ENCODE measurements at regions not wholly inside any gene's neighbourhood (a gene's known extent, or its start where the extent isn't known, plus 50 kb on each side); places are given as distances from the start of the nearest gene placed in this dataset.
"Not testable (repeated sequence)": the region's sequence is repeated elsewhere in the genome, so short reads cannot be mapped to it uniquely, and the experiment has no call there.

DNA sequence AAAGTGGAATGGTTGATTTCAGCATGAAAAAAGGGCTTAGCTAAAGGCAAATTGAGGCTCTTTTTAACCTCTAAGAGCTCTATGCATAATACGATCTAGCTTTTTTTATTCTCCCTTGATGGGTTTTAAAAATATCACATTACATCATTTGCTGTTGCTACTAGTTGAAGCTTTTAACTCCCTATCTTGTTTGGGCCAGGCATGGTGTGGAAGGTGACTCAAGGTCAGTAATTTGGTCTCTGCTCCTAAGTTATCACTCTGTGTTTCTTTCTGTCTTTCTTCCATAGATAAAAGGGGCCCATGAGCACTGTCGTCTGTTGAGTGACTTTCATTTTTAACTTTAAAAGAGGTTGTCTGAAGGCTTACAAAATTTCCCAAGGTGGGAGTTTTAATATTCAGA, 58.1 kb upstream of the GOT2 start:
- H3K4me3 Mint-ChIP-seq (ENCODE audit: unreplicated experiment): no peak overlapping the region
- H3K9me3 Mint-ChIP-seq (ENCODE audit: unreplicated experiment): no peaks in the 10 kb centered on the region
- no peak overlapping the region for H3K27ac Mint-ChIP-seq (ENCODE audit: unreplicated experiment)

DNA sequence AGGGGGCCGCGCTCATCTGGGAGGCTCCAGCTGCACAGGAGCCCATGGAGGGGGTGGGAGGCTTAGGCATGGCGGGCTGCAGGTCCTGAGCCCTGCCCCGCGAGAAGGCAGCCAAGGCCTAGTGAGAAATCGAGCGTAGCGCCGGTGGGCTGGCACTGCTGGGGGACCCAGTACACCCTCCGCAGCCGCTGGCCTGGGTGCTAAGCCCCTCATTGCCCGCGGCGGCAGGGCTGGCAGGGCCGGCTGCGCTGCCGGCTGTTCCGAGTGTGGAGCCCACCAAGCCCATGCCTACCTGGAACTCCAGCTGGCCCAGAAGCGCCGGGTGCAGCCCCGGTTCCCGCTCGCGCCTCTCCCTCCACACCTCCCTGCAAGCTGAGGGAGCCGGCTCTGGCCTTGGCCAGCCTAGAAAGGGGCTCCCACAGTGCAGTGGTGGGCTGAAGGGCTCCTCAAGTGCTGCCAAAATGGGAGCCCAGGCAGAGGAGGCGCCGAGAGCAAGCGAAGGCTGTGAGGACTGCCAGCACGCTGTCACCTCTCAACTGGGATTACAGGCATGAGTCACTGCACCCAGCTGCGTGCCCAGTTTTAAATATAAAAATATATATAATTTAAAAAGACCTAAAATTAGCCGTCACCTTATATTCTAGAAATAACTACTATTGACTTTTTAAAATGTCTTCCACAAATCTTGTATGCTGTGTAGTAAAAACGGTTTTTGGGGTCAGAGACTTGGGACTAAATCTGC, 56.9 kb upstream of the GOT2 start:
- not testable (repeated sequence) for H3K27me3 Mint-ChIP-seq (ENCODE audit: unreplicated experiment)

More for the DNA sequence above, 58.1 kb upstream of the GOT2 start:
- TF ChIP-seq, protein P1, sequence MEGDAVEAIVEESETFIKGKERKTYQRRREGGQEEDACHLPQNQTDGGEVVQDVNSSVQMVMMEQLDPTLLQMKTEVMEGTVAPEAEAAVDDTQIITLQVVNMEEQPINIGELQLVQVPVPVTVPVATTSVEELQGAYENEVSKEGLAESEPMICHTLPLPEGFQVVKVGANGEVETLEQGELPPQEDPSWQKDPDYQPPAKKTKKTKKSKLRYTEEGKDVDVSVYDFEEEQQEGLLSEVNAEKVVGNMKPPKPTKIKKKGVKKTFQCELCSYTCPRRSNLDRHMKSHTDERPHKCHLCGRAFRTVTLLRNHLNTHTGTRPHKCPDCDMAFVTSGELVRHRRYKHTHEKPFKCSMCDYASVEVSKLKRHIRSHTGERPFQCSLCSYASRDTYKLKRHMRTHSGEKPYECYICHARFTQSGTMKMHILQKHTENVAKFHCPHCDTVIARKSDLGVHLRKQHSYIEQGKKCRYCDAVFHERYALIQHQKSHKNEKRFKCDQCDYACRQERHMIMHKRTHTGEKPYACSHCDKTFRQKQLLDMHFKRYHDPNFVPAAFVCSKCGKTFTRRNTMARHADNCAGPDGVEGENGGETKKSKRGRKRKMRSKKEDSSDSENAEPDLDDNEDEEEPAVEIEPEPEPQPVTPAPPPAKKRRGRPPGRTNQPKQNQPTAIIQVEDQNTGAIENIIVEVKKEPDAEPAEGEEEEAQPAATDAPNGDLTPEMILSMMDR (IDR thresholded peaks at IDR 0.05; ENCODE audit: partially characterized antibody, unreplicated experiment): no peak
- Mint-ChIP-seq H3K36me3 (ENCODE audit: unreplicated experiment) (no peaks in the 10 kb centered on the region), H3K27me3 (ENCODE audit: unreplicated experiment) (no peaks in the 10 kb centered on the region), H3K4me1 (ENCODE audit: low read depth, unreplicated experiment) (no peaks in the 10 kb centered on the region)
- DNase-seq: no peak

DNA sequence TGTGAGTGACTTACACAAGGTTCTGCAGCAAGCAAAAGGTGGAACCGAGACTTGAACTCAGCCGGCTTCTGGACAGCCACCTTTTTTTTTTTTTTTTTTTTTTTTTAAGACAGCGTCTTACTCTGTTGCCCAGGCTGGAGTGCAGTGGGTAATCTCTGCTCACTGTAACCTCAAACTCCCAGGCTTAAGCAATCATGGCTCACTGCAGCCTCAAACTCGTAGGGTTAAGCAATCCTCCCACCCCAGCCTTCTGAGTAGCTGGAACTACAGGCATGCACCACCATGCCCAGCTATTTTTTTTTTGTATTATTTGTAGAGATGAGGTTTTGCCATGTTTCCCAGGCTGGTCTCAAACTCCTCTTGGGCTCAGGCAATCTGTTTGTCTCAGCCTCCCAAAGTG, 55.2 kb upstream of the GOT2 start:
- no peak for DNase-seq
- H3K4me1 Mint-ChIP-seq (ENCODE audit: low read depth, unreplicated experiment): no peaks in the 10 kb centered on the region
- TF ChIP-seq, protein P1 (IDR thresholded peaks at IDR 0.05; ENCODE audit: partially characterized antibody, unreplicated experiment): no peak
- no peaks in the 10 kb centered on the region for H3K27me3 Mint-ChIP-seq (ENCODE audit: unreplicated experiment)
- H3K36me3 Mint-ChIP-seq (ENCODE audit: unreplicated experiment): no peaks in the 10 kb centered on the region
- no peak overlapping the region for H3K27ac Mint-ChIP-seq (ENCODE audit: unreplicated experiment)
- H3K9me3 Mint-ChIP-seq (ENCODE audit: unreplicated experiment): no peaks in the 10 kb centered on the region
- H3K4me3 Mint-ChIP-seq (ENCODE audit: unreplicated experiment): no peak overlapping the region

More for the DNA sequence above, 56.9 kb upstream of the GOT2 start:
- not testable (repeated sequence) for H3K4me1 Mint-ChIP-seq (ENCODE audit: low read depth, unreplicated experiment); H3K36me3 Mint-ChIP-seq (ENCODE audit: unreplicated experiment); H3K4me3 Mint-ChIP-seq (ENCODE audit: unreplicated experiment); DNase-seq; H3K9me3 Mint-ChIP-seq (ENCODE audit: unreplicated experiment); H3K27ac Mint-ChIP-seq (ENCODE audit: unreplicated experiment)

All from glutamatergic neuron (in vitro differentiated cells).